Panc1 (cell line): ENCODE measurements at regions not wholly inside any gene's neighbourhood (a gene's known extent, or its start where the extent isn't known, plus 50 kb on each side); places are given as distances from the start of the nearest gene placed in this dataset.
"Not testable (repeated sequence)": the region's sequence is repeated elsewhere in the genome, so short reads cannot be mapped to it uniquely, and the experiment has no call there.

Source experiments
- ATAC-seq: fragments of 200-7000 bp; cut with Tn5 transposase; 2 replicates; pipeline ENCODE4 v1.9.1; 2020; ENCODE audit warnings: mild to moderate bottlenecking, moderate library complexity
- BruUV-seq: library from RNA; stranded (reverse); fragments of 400-500 nt; replicated peaks from 2 replicates; lab custom pipeline; 2021; lab: Mats Ljungman, UMichigan
- CTCF ChIA-PET: fragments of 300-600 bp; sonication (Branson Sonifier 250); formaldehyde crosslinking; loops from one replicate; lab custom pipeline; 2022; ENCODE audit warnings: antibody characterized with exemption; lab: Charles Lee
- POLR2A ChIA-PET: fragments of 300-600 bp; sonication (Branson Sonifier 250); formaldehyde crosslinking; loops from one replicate; lab custom pipeline; 2022; ENCODE audit warnings: antibody characterized with exemption; lab: Charles Lee
- DNase-seq: peaks from one replicate; pipeline ENCODE4 v3.0.0-alpha.2; 2010; ENCODE audit warnings: low read depth, low spot score
- H3K27ac ChIP-seq: 2 replicates; pipeline ENCODE4 v1.5.1; 2011; ENCODE audit warnings: mild to moderate bottlenecking, low read length, inconsistent platforms
- H3K27me3 ChIP-seq: fragments of 200-500 bp; sonication (Bioruptor generic); 2 replicates; pipeline ENCODE4 v1.6.0; 2014; ENCODE audit warnings: low read length, inconsistent platforms; ENCODE audit not compliant: control insufficient read depth, insufficient read depth
- H3K36me3 ChIP-seq: fragments of 200-500 bp; sonication (Bioruptor generic); 2 replicates; pipeline ENCODE4 v1.5.1; 2014; ENCODE audit warnings: inconsistent platforms, mild to moderate bottlenecking, low read length, moderate library complexity; ENCODE audit not compliant: control insufficient read depth, insufficient read depth
- H3K4me1 ChIP-seq: 2 replicates; pipeline ENCODE4 v1.5.1; 2011; ENCODE audit warnings: inconsistent platforms, mild to moderate bottlenecking, low read length, moderate library complexity; ENCODE audit not compliant: control insufficient read depth, insufficient read depth
- H3K4me3 ChIP-seq, 2 experiments: 2 replicates each; pipeline ENCODE4 v1.5.1; 2011 to 2012; ENCODE audit warnings: low read depth in 2 of 2, low read length in 2 of 2, mild to moderate bottlenecking in 2 of 2, inconsistent platforms in 1 of 2, moderate library complexity in 1 of 2
- H3K9me3 ChIP-seq: fragments of 200-500 bp; sonication (Bioruptor generic); 2 replicates; pipeline ENCODE4 v1.5.1; 2014; ENCODE audit warnings: low read depth, mild to moderate bottlenecking, inconsistent platforms, low read length, moderate library complexity; ENCODE audit not compliant: control insufficient read depth, insufficient read depth
- POLR2AphosphoS5 ChIP-seq: IDR thresholded peaks from 2 replicates; pipeline ENCODE4 v1.6.1; 2012; ENCODE audit warnings: mild to moderate bottlenecking, low read depth, low read length, moderate library complexity
- SIN3A ChIP-seq: IDR thresholded peaks from 2 replicates; pipeline ENCODE4 v1.6.1; 2012; ENCODE audit warnings: low read depth, mild to moderate bottlenecking, low read length, moderate library complexity, borderline replicate concordance; ENCODE audit not compliant: insufficient read depth
- TCF7L2 ChIP-seq: IDR thresholded peaks from 2 replicates; pipeline ENCODE4 v1.6.1; 2011; ENCODE audit warnings: mild to moderate bottlenecking, low read depth, low read length, inconsistent platforms
- in situ Hi-C: cut with HindIII; loops from 2 replicates; pipeline ENCODE4 v1.10.0; 2016; ENCODE audit warnings: low sequenced_read_pairs, low pct_unique_long_range_greater_than_20kb
- intact Hi-C: fragments of 100-400 bp; cut with micrococcal nuclease; formaldehyde crosslinking; loops from one replicate; pipeline ENCODE4 v1.10.0; 2022; ENCODE audit not compliant: unreplicated experiment
- TF ChIP-seq, protein P1 (sequence below), 2 experiments: IDR thresholded peaks; 2 replicates each; pipeline ENCODE4 v1.6.1; 2011 to 2012; ENCODE audit warnings: low read depth in 2 of 2, control low read depth in 1 of 2, low read length in 1 of 2, mild to moderate bottlenecking in 1 of 2, moderate library complexity in 1 of 2; ENCODE audit not compliant: insufficient read depth in 1 of 2
- TF ChIP-seq, protein P2 (sequence below): fragments of 450-650 bp; IDR thresholded peaks from 2 replicates; pipeline ENCODE4 v1.5.1; 2017; ENCODE audit warnings: mild to moderate bottlenecking

DNA sequence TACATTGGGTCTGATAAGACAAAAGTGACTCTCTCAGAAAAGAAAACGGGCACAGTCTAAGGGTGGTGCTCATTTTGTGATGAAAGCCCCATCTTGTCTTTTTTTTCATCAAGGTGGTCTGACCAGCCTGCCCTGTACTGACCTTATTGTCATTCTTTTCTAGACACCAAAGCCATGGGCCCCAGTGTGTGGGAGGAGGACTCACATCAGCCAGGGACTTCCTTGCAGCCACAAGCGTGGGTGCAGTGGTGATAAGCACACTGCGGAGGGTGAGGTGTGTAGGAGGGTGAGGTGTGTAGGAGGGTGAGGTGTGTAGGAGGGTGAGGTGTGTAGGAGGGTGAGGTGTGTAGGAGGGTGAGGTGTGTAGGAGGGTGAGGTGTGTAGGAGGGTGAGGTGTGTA is 145.2 kb downstream of the DLL1 start:
- H3K4me1 ChIP-seq, H3K27ac ChIP-seq, H3K4me3 ChIP-seq, ATAC-seq, POLR2A ChIA-PET, H3K27me3 ChIP-seq, H3K36me3 ChIP-seq, intact Hi-C loops, BruUV-seq, in situ Hi-C loops, H3K9me3 ChIP-seq, DNase-seq, CTCF ChIA-PET: not testable (repeated sequence)

DNA sequence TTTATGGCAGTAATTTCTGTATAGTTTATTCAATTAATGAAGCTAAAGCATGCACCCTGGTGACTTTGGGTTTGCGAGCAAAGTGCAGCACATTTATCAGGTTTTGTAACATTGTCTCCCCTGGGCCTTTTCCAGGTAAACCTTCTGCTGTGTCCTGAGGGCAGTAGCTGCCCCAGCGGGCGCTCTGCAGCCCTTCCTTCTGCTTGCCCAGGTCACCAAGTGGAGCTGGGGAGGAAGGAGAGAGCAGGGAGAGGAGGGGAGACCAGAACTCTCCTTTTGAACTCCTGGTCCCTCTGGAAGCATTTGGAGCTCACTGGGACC is 145.6 kb downstream of the DLL1 start:
- Histone ChIP-seq H3K27ac (no peak overlapping the region), H3K9me3 (no peaks in the 10 kb centered on the region), H3K36me3 (no peaks in the 10 kb centered on the region), H3K27me3 (0 out of 2 replicates have a peak, but pooled peaks cover 4% of the 10 kb centered on the region), H3K4me1 (0 out of 2 replicates have a peak, but pooled peaks cover 4% of the 10 kb centered on the region), H3K4me3 (no peak overlapping the region)
- BruUV-seq = no TSS peak
- TF ChIP-seq, protein P1, sequence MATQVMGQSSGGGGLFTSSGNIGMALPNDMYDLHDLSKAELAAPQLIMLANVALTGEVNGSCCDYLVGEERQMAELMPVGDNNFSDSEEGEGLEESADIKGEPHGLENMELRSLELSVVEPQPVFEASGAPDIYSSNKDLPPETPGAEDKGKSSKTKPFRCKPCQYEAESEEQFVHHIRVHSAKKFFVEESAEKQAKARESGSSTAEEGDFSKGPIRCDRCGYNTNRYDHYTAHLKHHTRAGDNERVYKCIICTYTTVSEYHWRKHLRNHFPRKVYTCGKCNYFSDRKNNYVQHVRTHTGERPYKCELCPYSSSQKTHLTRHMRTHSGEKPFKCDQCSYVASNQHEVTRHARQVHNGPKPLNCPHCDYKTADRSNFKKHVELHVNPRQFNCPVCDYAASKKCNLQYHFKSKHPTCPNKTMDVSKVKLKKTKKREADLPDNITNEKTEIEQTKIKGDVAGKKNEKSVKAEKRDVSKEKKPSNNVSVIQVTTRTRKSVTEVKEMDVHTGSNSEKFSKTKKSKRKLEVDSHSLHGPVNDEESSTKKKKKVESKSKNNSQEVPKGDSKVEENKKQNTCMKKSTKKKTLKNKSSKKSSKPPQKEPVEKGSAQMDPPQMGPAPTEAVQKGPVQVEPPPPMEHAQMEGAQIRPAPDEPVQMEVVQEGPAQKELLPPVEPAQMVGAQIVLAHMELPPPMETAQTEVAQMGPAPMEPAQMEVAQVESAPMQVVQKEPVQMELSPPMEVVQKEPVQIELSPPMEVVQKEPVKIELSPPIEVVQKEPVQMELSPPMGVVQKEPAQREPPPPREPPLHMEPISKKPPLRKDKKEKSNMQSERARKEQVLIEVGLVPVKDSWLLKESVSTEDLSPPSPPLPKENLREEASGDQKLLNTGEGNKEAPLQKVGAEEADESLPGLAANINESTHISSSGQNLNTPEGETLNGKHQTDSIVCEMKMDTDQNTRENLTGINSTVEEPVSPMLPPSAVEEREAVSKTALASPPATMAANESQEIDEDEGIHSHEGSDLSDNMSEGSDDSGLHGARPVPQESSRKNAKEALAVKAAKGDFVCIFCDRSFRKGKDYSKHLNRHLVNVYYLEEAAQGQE (IDR thresholded peaks at IDR 0.05; ENCODE audit: insufficient read depth in 1 of 2, low read depth in 2 of 2, low read length in 1 of 2) = no peak
- no peak for TF ChIP-seq POLR2AphosphoS5
- no peak for TF ChIP-seq TCF7L2
- TF ChIP-seq, protein P2, sequence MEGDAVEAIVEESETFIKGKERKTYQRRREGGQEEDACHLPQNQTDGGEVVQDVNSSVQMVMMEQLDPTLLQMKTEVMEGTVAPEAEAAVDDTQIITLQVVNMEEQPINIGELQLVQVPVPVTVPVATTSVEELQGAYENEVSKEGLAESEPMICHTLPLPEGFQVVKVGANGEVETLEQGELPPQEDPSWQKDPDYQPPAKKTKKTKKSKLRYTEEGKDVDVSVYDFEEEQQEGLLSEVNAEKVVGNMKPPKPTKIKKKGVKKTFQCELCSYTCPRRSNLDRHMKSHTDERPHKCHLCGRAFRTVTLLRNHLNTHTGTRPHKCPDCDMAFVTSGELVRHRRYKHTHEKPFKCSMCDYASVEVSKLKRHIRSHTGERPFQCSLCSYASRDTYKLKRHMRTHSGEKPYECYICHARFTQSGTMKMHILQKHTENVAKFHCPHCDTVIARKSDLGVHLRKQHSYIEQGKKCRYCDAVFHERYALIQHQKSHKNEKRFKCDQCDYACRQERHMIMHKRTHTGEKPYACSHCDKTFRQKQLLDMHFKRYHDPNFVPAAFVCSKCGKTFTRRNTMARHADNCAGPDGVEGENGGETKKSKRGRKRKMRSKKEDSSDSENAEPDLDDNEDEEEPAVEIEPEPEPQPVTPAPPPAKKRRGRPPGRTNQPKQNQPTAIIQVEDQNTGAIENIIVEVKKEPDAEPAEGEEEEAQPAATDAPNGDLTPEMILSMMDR = no peak
- TF ChIP-seq SIN3A = no peak
- CTCF ChIA-PET = no interaction called here
- in situ Hi-C loops (no loop called here), intact Hi-C loops (no loop called here)
- ATAC-seq (no peak), DNase-seq (no peak)
- POLR2A ChIA-PET = no interaction called here

DNA sequence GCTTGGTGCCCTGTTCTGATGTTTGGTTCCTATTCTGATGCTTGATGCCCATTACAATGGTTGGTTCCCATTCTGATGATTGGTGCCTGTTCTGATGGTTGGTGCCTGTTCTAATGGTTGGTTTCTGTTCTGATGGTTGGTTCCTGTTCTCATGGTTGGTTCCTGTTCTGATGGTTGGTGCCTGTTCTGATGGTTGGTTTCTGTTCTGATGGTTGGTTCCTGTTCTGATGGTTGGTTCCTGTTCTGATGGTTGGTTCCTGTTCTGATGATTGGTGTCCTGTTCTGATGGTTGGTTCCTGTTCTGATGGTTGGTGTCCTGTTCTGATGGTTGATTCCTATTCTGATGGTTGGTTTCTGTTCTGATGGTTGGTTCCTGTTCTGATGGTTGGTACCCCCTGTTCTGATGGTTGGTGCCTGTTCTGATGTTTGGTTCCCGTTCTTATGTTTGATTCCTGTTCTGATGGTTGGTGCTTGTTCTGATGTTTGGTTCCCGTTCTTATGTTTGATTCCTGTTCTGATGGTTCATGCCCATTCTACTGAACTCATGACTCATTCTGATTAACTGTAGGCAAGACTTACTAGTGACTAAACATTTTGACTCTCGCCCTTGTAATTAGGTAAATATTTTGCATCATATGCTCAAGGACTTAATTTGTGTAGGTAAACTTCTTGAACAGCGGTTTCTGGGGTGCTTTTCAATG is 146.2 kb downstream of the DLL1 start:
- H3K4me3 ChIP-seq = no peak overlapping the region
- in situ Hi-C loops (no loop called here), intact Hi-C loops (no loop called here)
- no peaks in the 10 kb centered on the region for H3K9me3 ChIP-seq
- DNase-seq (no peak), ATAC-seq (no peak)
- no peak for TF ChIP-seq SIN3A
- TF ChIP-seq, protein P1 (IDR thresholded peaks at IDR 0.05; ENCODE audit: insufficient read depth in 1 of 2, low read depth in 2 of 2, low read length in 1 of 2) = no peak
- no peak for TF ChIP-seq POLR2AphosphoS5
- TF ChIP-seq TCF7L2 = no peak
- TF ChIP-seq, protein P2 = no peak
- H3K4me1 ChIP-seq = 0 out of 2 replicates have a peak, but pooled peaks cover 4% of the 10 kb centered on the region
- 0 out of 2 replicates have a peak, but pooled peaks cover 4% of the 10 kb centered on the region for H3K27me3 ChIP-seq
- no peak overlapping the region for H3K27ac ChIP-seq
- ChIA-PET CTCF (no interaction called here), POLR2A (no interaction called here)
- no peaks in the 10 kb centered on the region for H3K36me3 ChIP-seq
- no TSS peak for BruUV-seq
